Keratinocyte (primary cell): ENCODE measurements at regions not wholly inside any gene's neighbourhood (a gene's known extent, or its start where the extent isn't known, plus 50 kb on each side); places are given as distances from the start of the nearest gene placed in this dataset.
A peak's percentile ranks its signal among the peaks of the same experiment; 100 is the strongest.

Experiments
- DNase-seq: peaks from one replicate; pipeline ENCODE4 v3.0.0-alpha.2; 2011; ENCODE audit warnings: low read depth, missing footprints, low spot score
- FAIRE-seq: peaks from 2 replicates; lab custom pipeline; 2011; peaks lifted over from hg19 to GRCh38; lab: Jason Lieb, UNC
- H2AFZ ChIP-seq: 2 replicates; pipeline ENCODE4 v1.6.0; 2012; ENCODE audit warnings: low read length, control low read depth, inconsistent platforms; ENCODE audit not compliant: control insufficient read depth
- H3K27ac ChIP-seq: 2 replicates; pipeline ENCODE4 v1.5.1; 2011; ENCODE audit warnings: low read length; ENCODE audit not compliant: control insufficient read depth, insufficient read depth
- H3K27me3 ChIP-seq: 3 replicates; pipeline ENCODE4 v1.6.0; 2011; ENCODE audit warnings: low read length; ENCODE audit not compliant: control insufficient read depth, insufficient read depth; ENCODE audit errors: extremely low read depth
- H3K36me3 ChIP-seq, 2 experiments: 2 replicates in 1 of 2; 3 replicates in 1 of 2; pipeline ENCODE4 v1.5.1; 2011; ENCODE audit warnings: low read length in 2 of 2, mild to moderate bottlenecking in 1 of 2; ENCODE audit not compliant: control insufficient read depth in 2 of 2, insufficient read depth in 2 of 2; ENCODE audit errors: extremely low read depth in 1 of 2
- H3K4me1 ChIP-seq: 3 replicates; pipeline ENCODE4 v1.5.1; 2011; ENCODE audit warnings: low read length; ENCODE audit not compliant: control insufficient read depth, insufficient read depth; ENCODE audit errors: extremely low read depth
- H3K4me2 ChIP-seq: 3 replicates; pipeline ENCODE4 v1.6.0; 2011; ENCODE audit warnings: low read depth, low read length; ENCODE audit not compliant: control insufficient read depth, insufficient read depth; ENCODE audit errors: extremely low read depth
- H3K4me3 ChIP-seq, 3 experiments: fragments of 200-600 bp in 1 of 3; sonication (generic) in 1 of 3; 2 replicates in 2 of 3; 3 replicates in 1 of 3; pipeline ENCODE4 v1.5.1; 2011 to 2016; ENCODE audit warnings: low read length in 3 of 3, mild to moderate bottlenecking in 3 of 3, control low read depth in 2 of 3, inconsistent platforms in 1 of 3, low read depth in 1 of 3, mixed read lengths in 1 of 3, mixed run types in 1 of 3, moderate library complexity in 1 of 3; ENCODE audit not compliant: control insufficient read depth in 2 of 3, insufficient read depth in 2 of 3; ENCODE audit errors: extremely low read depth in 1 of 3
- H3K79me2 ChIP-seq: 2 replicates; pipeline ENCODE4 v1.6.0; 2012; ENCODE audit warnings: low read length; ENCODE audit not compliant: control insufficient read depth, insufficient read depth
- H3K9ac ChIP-seq: 3 replicates; pipeline ENCODE4 v1.6.0; 2011; ENCODE audit warnings: low read length; ENCODE audit not compliant: control insufficient read depth, insufficient read depth; ENCODE audit errors: extremely low read depth
- H3K9me1 ChIP-seq: 3 replicates; pipeline ENCODE4 v1.6.0; 2011; ENCODE audit warnings: low read length; ENCODE audit not compliant: control insufficient read depth, insufficient read depth; ENCODE audit errors: extremely low read depth
- H3K9me3 ChIP-seq: 2 replicates; pipeline ENCODE4 v1.5.1; 2012; ENCODE audit warnings: low read depth, low read length; ENCODE audit not compliant: control insufficient read depth
- H4K20me1 ChIP-seq: 3 replicates; pipeline ENCODE4 v1.6.0; 2011; ENCODE audit warnings: low read length; ENCODE audit not compliant: control insufficient read depth, insufficient read depth; ENCODE audit errors: extremely low read depth
- CTCF ChIP-seq, 3 experiments: IDR thresholded peaks in 1 of 3; conservative IDR thresholded peaks in 1 of 3; optimal IDR thresholded peaks in 1 of 3; 2 replicates in 2 of 3; 3 replicates in 1 of 3; pipeline versions ENCODE3 to v1.5.1; 2011; ENCODE audit warnings: low read length in 3 of 3, mild to moderate bottlenecking in 3 of 3, moderate library complexity in 2 of 3, control low read depth in 1 of 3, inconsistent platforms in 1 of 3; ENCODE audit not compliant: insufficient read depth in 2 of 3; ENCODE audit errors: extremely low read depth in 1 of 3
- EZH2 ChIP-seq: IDR thresholded peaks from one replicate; pipeline ENCODE4 v1.6.1; 2012; ENCODE audit warnings: inconsistent platforms, mild to moderate bottlenecking, low read length, moderate library complexity
- dilution Hi-C: fragments of 300-500 bp; cut with MboI; formaldehyde crosslinking; loops from one replicate; pipeline ENCODE4 v1.7.0; 2020; ENCODE audit warnings: low sequenced_read_pairs; ENCODE audit not compliant: extremely low pct_ligation_motif_present

- FAIRE-seq = peak; percentile 52
- Histone ChIP-seq H3K27me3 (no peaks in the 10 kb centered on the region), H3K9me3 (no peaks in the 10 kb centered on the region), H2AFZ (no peak overlapping the region), H4K20me1 (no peaks in the 10 kb centered on the region), H3K4me2 (no peak overlapping the region), H3K9me1 (no peaks in the 10 kb centered on the region), H3K27ac (no peak overlapping the region), H3K4me1 (no peaks in the 10 kb centered on the region), H3K36me3 (no peaks in the 10 kb centered on the region), H3K79me2 (no peaks in the 10 kb centered on the region), H3K9ac (no peak overlapping the region), H3K4me3 (no peak overlapping the region)
- dilution Hi-C loops = no loop called here
- DNase-seq = no peak
- TF ChIP-seq CTCF (optimal IDR thresholded peaks at IDR 0.05 in 1 of 3, IDR thresholded peaks at IDR 0.05 in 1 of 3, conservative IDR thresholded peaks at IDR 0.05 in 1 of 3; ENCODE audit: extremely low read depth in 1 of 3, insufficient read depth in 2 of 3, low read length in 3 of 3) (peak; percentile 30 to 47 (median 33)), EZH2 (no peak)
These were observed 163.3 kb downstream of the BRINP2 start for GRCh38 chr1:177333936-177334595.
